SJCRH30 (cell line): ENCODE measurements at regions not wholly inside any gene's neighbourhood (a gene's known extent, or its start where the extent isn't known, plus 50 kb on each side); places are given as distances from the start of the nearest gene placed in this dataset.

Experiments used
- DNase-seq, 2 experiments: peaks; one replicate each; pipeline ENCODE4 v3.0.0-alpha.2; 2015 to 2020
- H3K27ac ChIP-seq: fragments of 250-450 bp; sonication (Bioruptor Pico); 2 replicates; pipeline ENCODE4 v1.5.1; 2020; ENCODE audit warnings: mild to moderate bottlenecking, moderate library complexity
- H3K27me3 ChIP-seq: fragments of 250-450 bp; sonication (Bioruptor Pico); 2 replicates; pipeline ENCODE4 v1.5.1; 2020; ENCODE audit warnings: mild to moderate bottlenecking, moderate library complexity
- H3K36me3 ChIP-seq: fragments of 250-450 bp; sonication (Bioruptor Pico); 2 replicates; pipeline ENCODE4 v1.5.1; 2020; ENCODE audit warnings: mild to moderate bottlenecking, moderate library complexity
- H3K4me1 ChIP-seq: fragments of 250-450 bp; sonication (Bioruptor Pico); 2 replicates; pipeline ENCODE4 v1.5.1; 2020; ENCODE audit warnings: mild to moderate bottlenecking, moderate library complexity
- H3K4me3 ChIP-seq: fragments of 250-450 bp; sonication (Bioruptor Pico); 2 replicates; pipeline ENCODE4 v1.5.1; 2020; ENCODE audit warnings: mild to moderate bottlenecking, moderate library complexity
- H3K9me3 ChIP-seq: fragments of 250-450 bp; sonication (Bioruptor Pico); replicated peaks from 2 replicates; pipeline ENCODE4 v1.5.1; 2020; ENCODE audit warnings: mild to moderate bottlenecking, moderate library complexity

GRCh38 chr13:63201493-63201892 lies 1785.8 kb upstream of the PCDH20 start:
- H3K27ac ChIP-seq: no peak overlapping the region
- no peaks in the 10 kb centered on the region for H3K9me3 ChIP-seq
- DNase-seq: no peak

GRCh38 chr13:63199508-63199907 lies 1783.9 kb upstream of the PCDH20 start:
- H3K4me1 ChIP-seq: no peaks in the 10 kb centered on the region
- no peaks in the 10 kb centered on the region for H3K36me3 ChIP-seq
- no peaks in the 10 kb centered on the region for H3K27me3 ChIP-seq
- H3K9me3 ChIP-seq: no peaks in the 10 kb centered on the region
- no peak overlapping the region for H3K27ac ChIP-seq
- H3K4me3 ChIP-seq: no peak overlapping the region
- DNase-seq: no peak

More at GRCh38 chr13:63201493-63201892, 1785.8 kb upstream of the PCDH20 start:
- Histone ChIP-seq H3K36me3 (no peaks in the 10 kb centered on the region), H3K4me3 (no peak overlapping the region), H3K4me1 (no peaks in the 10 kb centered on the region), H3K27me3 (no peaks in the 10 kb centered on the region)

GRCh38 chr13:63198071-63198470 lies 1782.4 kb upstream of the PCDH20 start:
- H3K27me3 ChIP-seq: no peaks in the 10 kb centered on the region
- no peaks in the 10 kb centered on the region for H3K4me1 ChIP-seq
- no peak overlapping the region for H3K4me3 ChIP-seq
- no peak overlapping the region for H3K27ac ChIP-seq
- H3K36me3 ChIP-seq: no peaks in the 10 kb centered on the region
- H3K9me3 ChIP-seq: no peaks in the 10 kb centered on the region
- DNase-seq: peak in 1 of 2 experiments; percentile 25

- H3K27ac ChIP-seq: no peak overlapping the region
- no peaks in the 10 kb centered on the region for H3K27me3 ChIP-seq
- no peak for DNase-seq
- no peaks in the 10 kb centered on the region for H3K36me3 ChIP-seq
- 0 out of 2 replicates have a peak, but pooled peaks cover 1% of the 10 kb centered on the region for H3K4me1 ChIP-seq
- no peaks in the 10 kb centered on the region for H3K9me3 ChIP-seq
- no peak overlapping the region for H3K4me3 ChIP-seq
Measured at GRCh38 chr13:63195726-63196125, 1780.1 kb upstream of the PCDH20 start.

GRCh38 chr13:63190742-63191141 lies 1775.1 kb upstream of the PCDH20 start:
- H3K36me3 ChIP-seq: no peaks in the 10 kb centered on the region
- no peak overlapping the region for H3K27ac ChIP-seq
- no peak overlapping the region for H3K4me3 ChIP-seq
- no peaks in the 10 kb centered on the region for H3K27me3 ChIP-seq
- no peak for DNase-seq
- 0 out of 2 replicates have a peak, but pooled peaks cover 4% of the 10 kb centered on the region for H3K4me1 ChIP-seq
- H3K9me3 ChIP-seq: no peaks in the 10 kb centered on the region

GRCh38 chr13:63190219-63190618 lies 1774.6 kb upstream of the PCDH20 start:
- DNase-seq: no peak
- H3K9me3 ChIP-seq: no peaks in the 10 kb centered on the region
- no peak overlapping the region for H3K27ac ChIP-seq
- 0 out of 2 replicates have a peak, but pooled peaks cover 4% of the 10 kb centered on the region for H3K4me1 ChIP-seq
- H3K27me3 ChIP-seq: no peaks in the 10 kb centered on the region
- H3K36me3 ChIP-seq: no peaks in the 10 kb centered on the region
- H3K4me3 ChIP-seq: no peak overlapping the region

GRCh38 chr13:63189712-63190111 lies 1774.1 kb upstream of the PCDH20 start:
- no peak for DNase-seq
- Histone ChIP-seq H3K4me1 (peaks cover 5% of the 10 kb centered on the region; the same call in 1 of the 2 replicates), H3K9me3 (no peaks in the 10 kb centered on the region), H3K4me3 (no peak overlapping the region), H3K27me3 (no peaks in the 10 kb centered on the region), H3K36me3 (no peaks in the 10 kb centered on the region), H3K27ac (no peak overlapping the region)

- Histone ChIP-seq H3K36me3 (no peaks in the 10 kb centered on the region; the same call in 1 of the 2 replicates), H3K27me3 (no peaks in the 10 kb centered on the region), H3K27ac (peak overlapping the region; percentile 41; the same call in 1 of the 2 replicates), H3K4me3 (no peak overlapping the region), H3K9me3 (no peaks in the 10 kb centered on the region), H3K4me1 (peaks cover 4% of the 10 kb centered on the region; the same call in 1 of the 2 replicates)
- peak; percentile 69 to 78 for DNase-seq
Measured at GRCh38 chr13:63184693-63185092, 1769.0 kb upstream of the PCDH20 start.

GRCh38 chr13:63175536-63175935 lies 1759.9 kb upstream of the PCDH20 start:
- Histone ChIP-seq H3K4me3 (no peak overlapping the region), H3K4me1 (no peaks in the 10 kb centered on the region), H3K36me3 (no peaks in the 10 kb centered on the region), H3K27ac (no peak overlapping the region), H3K27me3 (no peaks in the 10 kb centered on the region), H3K9me3 (no peaks in the 10 kb centered on the region)
- no peak for DNase-seq

GRCh38 chr13:63167699-63168337 lies 1752.2 kb upstream of the PCDH20 start:
- H3K27ac ChIP-seq: no peak overlapping the region
- no peak overlapping the region for H3K4me3 ChIP-seq
- no peaks in the 10 kb centered on the region for H3K9me3 ChIP-seq
- no peaks in the 10 kb centered on the region for H3K36me3 ChIP-seq
- no peaks in the 10 kb centered on the region for H3K4me1 ChIP-seq
- DNase-seq: no peak
- H3K27me3 ChIP-seq: no peaks in the 10 kb centered on the region

GRCh38 chr13:63166345-63166744 lies 1750.7 kb upstream of the PCDH20 start:
- no peaks in the 10 kb centered on the region for H3K4me1 ChIP-seq

GRCh38 chr13:63163903-63164302 lies 1748.3 kb upstream of the PCDH20 start:
- H3K27me3 ChIP-seq: no peaks in the 10 kb centered on the region
- no peak overlapping the region for H3K27ac ChIP-seq
- H3K36me3 ChIP-seq: no peaks in the 10 kb centered on the region
- no peaks in the 10 kb centered on the region for H3K9me3 ChIP-seq
- no peak for DNase-seq
- no peaks in the 10 kb centered on the region for H3K4me1 ChIP-seq
- no peak overlapping the region for H3K4me3 ChIP-seq

More at GRCh38 chr13:63166345-63166744, 1750.7 kb upstream of the PCDH20 start:
- no peaks in the 10 kb centered on the region for H3K9me3 ChIP-seq
- H3K4me3 ChIP-seq: no peak overlapping the region
- DNase-seq: no peak
- no peaks in the 10 kb centered on the region for H3K36me3 ChIP-seq
- no peaks in the 10 kb centered on the region for H3K27me3 ChIP-seq
- H3K27ac ChIP-seq: no peak overlapping the region

- no peak overlapping the region for H3K4me3 ChIP-seq
- H3K27ac ChIP-seq: no peak overlapping the region
- DNase-seq: no peak
- H3K27me3 ChIP-seq: no peaks in the 10 kb centered on the region
- H3K36me3 ChIP-seq: no peaks in the 10 kb centered on the region
- no peaks in the 10 kb centered on the region for H3K9me3 ChIP-seq
- H3K4me1 ChIP-seq: no peaks in the 10 kb centered on the region
Measured at GRCh38 chr13:63161219-63161618, 1745.6 kb upstream of the PCDH20 start.

GRCh38 chr13:63156816-63157215 lies 1741.2 kb upstream of the PCDH20 start:
- no peaks in the 10 kb centered on the region for H3K36me3 ChIP-seq
- no peak for DNase-seq
- no peaks in the 10 kb centered on the region for H3K4me1 ChIP-seq
- H3K4me3 ChIP-seq: no peak overlapping the region
- H3K9me3 ChIP-seq: no peaks in the 10 kb centered on the region
- no peak overlapping the region for H3K27ac ChIP-seq
- H3K27me3 ChIP-seq: no peaks in the 10 kb centered on the region

GRCh38 chr13:63149375-63149774 lies 1733.7 kb upstream of the PCDH20 start:
- H3K4me3 ChIP-seq: no peak overlapping the region
- no peaks in the 10 kb centered on the region for H3K27me3 ChIP-seq
- no peak overlapping the region for H3K27ac ChIP-seq
- no peaks in the 10 kb centered on the region for H3K36me3 ChIP-seq
- no peaks in the 10 kb centered on the region for H3K9me3 ChIP-seq
- H3K4me1 ChIP-seq: no peaks in the 10 kb centered on the region
- no peak for DNase-seq

- Histone ChIP-seq H3K27me3 (no peaks in the 10 kb centered on the region), H3K27ac (no peak overlapping the region), H3K9me3 (no peaks in the 10 kb centered on the region), H3K4me1 (no peaks in the 10 kb centered on the region), H3K36me3 (no peaks in the 10 kb centered on the region), H3K4me3 (no peak overlapping the region)
- no peak for DNase-seq
Measured at GRCh38 chr13:63139277-63139676, 1723.6 kb upstream of the PCDH20 start.
